ENCODE measurements at regions not wholly inside any gene's neighbourhood (a gene's known extent, or its start where the extent isn't known, plus 50 kb on each side); places are given as distances from the start of the nearest gene placed in this dataset.

DNA sequence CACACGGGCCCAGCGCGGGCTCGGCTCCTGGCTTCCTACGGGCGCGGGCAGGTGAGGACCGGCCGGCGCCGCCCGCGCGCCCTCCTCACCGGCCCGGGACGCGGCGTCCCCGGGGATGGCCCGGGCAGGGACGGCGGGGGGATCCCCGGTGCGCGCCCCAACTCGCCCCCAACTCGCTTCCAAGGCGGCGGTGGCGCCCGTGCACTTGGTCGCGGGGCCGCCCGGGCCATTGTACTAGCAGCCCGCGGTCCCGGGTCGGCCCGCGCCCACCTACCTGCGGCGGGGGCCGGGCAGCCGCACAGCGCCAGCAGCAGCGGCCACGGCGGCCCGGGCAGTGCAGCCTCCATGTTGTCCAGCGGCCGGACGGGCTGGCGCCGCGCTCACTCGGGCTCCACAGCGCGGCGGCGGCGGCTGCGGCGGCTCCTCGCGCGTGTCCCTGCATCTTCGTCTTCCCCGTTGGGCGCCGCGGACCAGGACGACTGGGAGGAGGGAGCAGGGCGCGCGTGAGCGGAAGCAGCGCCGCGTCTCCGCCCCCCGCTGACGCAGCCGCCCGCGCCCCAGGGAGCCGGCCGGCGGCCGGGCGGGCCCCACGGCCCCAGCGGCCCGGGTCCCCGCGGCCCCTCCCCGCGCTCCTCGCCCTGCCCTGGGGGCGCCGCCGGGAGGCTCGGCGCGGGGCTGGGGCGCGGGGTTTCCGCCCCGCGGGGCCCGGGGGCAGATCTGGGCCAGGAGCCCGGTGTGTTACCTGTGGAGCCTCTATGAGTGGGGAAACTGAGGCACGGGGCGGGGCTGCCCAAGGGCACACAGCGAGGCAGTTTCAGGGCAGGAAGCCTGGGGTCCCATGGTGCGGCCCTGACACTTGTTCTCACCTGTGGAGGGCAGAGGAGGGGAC, 159.3 kb upstream of the GRK3 start:
- no peak for TF ChIP-seq CTCF (IDR thresholded peaks at IDR 0.05; ENCODE audit: extremely low read depth, insufficient read depth, missing control alignments)
- DNase-seq (ENCODE audit: low spot score): peak; percentile 92
- in situ Hi-C loops (cut with MboI; ENCODE audit: low pct_unique_long_range_greater_than_20kb, low sequenced_read_pairs, unreplicated experiment): no loop called here

- in situ Hi-C loops (cut with MboI; ENCODE audit: low pct_unique_long_range_greater_than_20kb, low sequenced_read_pairs, unreplicated experiment): no loop called here
- DNase-seq (ENCODE audit: low spot score): peak; percentile 23
- no peak for TF ChIP-seq CTCF (IDR thresholded peaks at IDR 0.05; ENCODE audit: extremely low read depth, insufficient read depth, missing control alignments)
Measured at GRCh38 chr22:25405841-25406509, 158.5 kb upstream of the GRK3 start.

- peak; percentile 16 for DNase-seq (ENCODE audit: low spot score)
- in situ Hi-C loops (cut with MboI; ENCODE audit: low pct_unique_long_range_greater_than_20kb, low sequenced_read_pairs, unreplicated experiment): no loop called here
- TF ChIP-seq CTCF (IDR thresholded peaks at IDR 0.05; ENCODE audit: extremely low read depth, insufficient read depth, missing control alignments): no peak
Measured at GRCh38 chr22:25406510-25407210, 157.8 kb upstream of the GRK3 start.

GRCh38 chr22:25407226-25407858, 157.1 kb upstream of the GRK3 start:
- no peak for TF ChIP-seq CTCF (IDR thresholded peaks at IDR 0.05; ENCODE audit: extremely low read depth, insufficient read depth, missing control alignments)
- peak; percentile 17 for DNase-seq (ENCODE audit: low spot score)
- in situ Hi-C loops (cut with MboI; ENCODE audit: low pct_unique_long_range_greater_than_20kb, low sequenced_read_pairs, unreplicated experiment): no loop called here

GRCh38 chr22:25407859-25408229, 156.6 kb upstream of the GRK3 start:
- in situ Hi-C loops (cut with MboI; ENCODE audit: low pct_unique_long_range_greater_than_20kb, low sequenced_read_pairs, unreplicated experiment): no loop called here
- TF ChIP-seq CTCF (IDR thresholded peaks at IDR 0.05; ENCODE audit: extremely low read depth, insufficient read depth, missing control alignments): no peak
- DNase-seq (ENCODE audit: low spot score): no peak

- no peak for DNase-seq (ENCODE audit: low spot score)
- no peak for TF ChIP-seq CTCF (IDR thresholded peaks at IDR 0.05; ENCODE audit: extremely low read depth, insufficient read depth, missing control alignments)
- in situ Hi-C loops (cut with MboI; ENCODE audit: low pct_unique_long_range_greater_than_20kb, low sequenced_read_pairs, unreplicated experiment): no loop called here
Measured at GRCh38 chr22:25409240-25409639, 155.2 kb upstream of the GRK3 start.

Measured in GM13977 (cell line).